GM13976 (cell line): ENCODE measurements at regions not wholly inside any gene's neighbourhood (a gene's known extent, or its start where the extent isn't known, plus 50 kb on each side); places are given as distances from the start of the nearest gene placed in this dataset.

Experiments
- DNase-seq: peaks from one replicate; pipeline ENCODE4 v3.0.0; 2012; ENCODE audit warnings: low spot score
- in situ Hi-C: fragments of 300-500 bp; cut with MboI; formaldehyde crosslinking; loops from one replicate; pipeline ENCODE4 v1.12.0; 2022; ENCODE audit warnings: low sequenced_read_pairs, mixed read lengths, inconsistent platforms; ENCODE audit not compliant: unreplicated experiment
- TF ChIP-seq, protein P1 (sequence below): IDR thresholded peaks from 2 replicates; pipeline ENCODE4 v1.5.1; 2012; ENCODE audit warnings: borderline replicate concordance, mild to moderate bottlenecking; ENCODE audit not compliant: insufficient read depth; ENCODE audit errors: extremely low read depth, missing control alignments, control extremely low read depth

GRCh38 chr13:88329066-88329465 lies 657.9 kb downstream of the SLITRK5 start:
- TF ChIP-seq, protein P1, sequence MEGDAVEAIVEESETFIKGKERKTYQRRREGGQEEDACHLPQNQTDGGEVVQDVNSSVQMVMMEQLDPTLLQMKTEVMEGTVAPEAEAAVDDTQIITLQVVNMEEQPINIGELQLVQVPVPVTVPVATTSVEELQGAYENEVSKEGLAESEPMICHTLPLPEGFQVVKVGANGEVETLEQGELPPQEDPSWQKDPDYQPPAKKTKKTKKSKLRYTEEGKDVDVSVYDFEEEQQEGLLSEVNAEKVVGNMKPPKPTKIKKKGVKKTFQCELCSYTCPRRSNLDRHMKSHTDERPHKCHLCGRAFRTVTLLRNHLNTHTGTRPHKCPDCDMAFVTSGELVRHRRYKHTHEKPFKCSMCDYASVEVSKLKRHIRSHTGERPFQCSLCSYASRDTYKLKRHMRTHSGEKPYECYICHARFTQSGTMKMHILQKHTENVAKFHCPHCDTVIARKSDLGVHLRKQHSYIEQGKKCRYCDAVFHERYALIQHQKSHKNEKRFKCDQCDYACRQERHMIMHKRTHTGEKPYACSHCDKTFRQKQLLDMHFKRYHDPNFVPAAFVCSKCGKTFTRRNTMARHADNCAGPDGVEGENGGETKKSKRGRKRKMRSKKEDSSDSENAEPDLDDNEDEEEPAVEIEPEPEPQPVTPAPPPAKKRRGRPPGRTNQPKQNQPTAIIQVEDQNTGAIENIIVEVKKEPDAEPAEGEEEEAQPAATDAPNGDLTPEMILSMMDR = no peak
- no peak for DNase-seq
- in situ Hi-C loops = no loop called here

GRCh38 chr13:88339271-88339741 lies 668.1 kb downstream of the SLITRK5 start:
- TF ChIP-seq, protein P1 = no peak
- in situ Hi-C loops = no loop called here
- no peak for DNase-seq

DNA sequence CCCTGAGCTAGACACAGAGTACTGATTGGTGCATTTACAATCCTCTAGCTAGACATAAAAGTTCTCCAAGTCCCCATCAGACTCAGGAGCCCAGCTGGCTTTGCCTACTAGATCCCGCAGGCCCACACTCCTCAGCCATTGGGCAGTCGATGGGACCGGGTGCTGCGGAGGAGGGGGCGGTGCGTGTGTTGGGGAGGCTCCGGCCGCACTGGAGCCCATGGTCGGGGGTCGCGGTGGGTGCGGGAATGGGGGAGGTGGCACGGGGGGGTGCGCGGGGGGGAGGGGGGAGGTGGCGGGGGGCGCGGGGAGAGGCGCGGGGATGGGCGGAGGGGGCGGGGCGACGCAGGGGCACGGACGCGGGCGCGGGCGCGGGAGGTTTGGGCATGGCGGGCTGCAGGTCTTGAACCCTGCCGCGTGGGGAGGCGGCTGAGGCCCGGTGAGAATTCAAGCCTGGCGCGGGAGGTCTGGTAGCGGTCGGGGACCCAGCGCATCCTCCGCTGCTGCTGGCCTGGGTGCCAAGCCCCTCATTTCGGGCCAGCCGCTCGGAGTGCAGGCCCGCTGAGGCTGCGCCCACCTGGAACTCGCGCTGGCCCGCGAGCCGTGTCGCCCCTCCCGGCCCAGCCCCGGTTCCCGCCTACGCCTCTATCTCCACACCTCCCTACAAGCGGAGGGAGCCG lies 674.1 kb downstream of the SLITRK5 start:
- TF ChIP-seq, protein P1 = no peak

DNA sequence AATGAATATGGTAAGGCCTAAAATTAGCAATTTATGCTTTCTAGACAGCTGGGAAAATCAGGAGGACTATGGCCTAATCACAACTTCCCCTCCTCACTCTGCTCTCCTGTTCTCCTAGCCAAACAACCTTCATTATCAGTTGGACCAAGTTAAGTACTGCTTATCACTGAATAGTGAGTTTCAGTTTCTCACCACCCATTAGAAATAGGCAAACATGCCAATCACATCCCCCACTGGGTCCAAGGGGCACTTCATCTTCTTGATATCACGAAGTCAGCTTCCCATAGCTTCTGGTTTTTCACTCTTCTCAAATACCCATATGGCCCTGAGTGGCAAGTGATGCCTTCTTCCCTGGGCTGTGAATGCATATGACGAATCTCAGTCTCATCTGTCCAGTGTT lies 689.6 kb downstream of the SLITRK5 start:
- TF ChIP-seq, protein P1 = no peak
- in situ Hi-C loops = no loop called here
- DNase-seq = no peak

More for the DNA sequence above, 674.1 kb downstream of the SLITRK5 start:
- DNase-seq = no peak
- in situ Hi-C loops = no loop called here

- TF ChIP-seq, protein P1 = no peak
- no peak for DNase-seq
- in situ Hi-C loops = no loop called here
Measured at GRCh38 chr13:88369866-88370265, 698.7 kb downstream of the SLITRK5 start.

DNA sequence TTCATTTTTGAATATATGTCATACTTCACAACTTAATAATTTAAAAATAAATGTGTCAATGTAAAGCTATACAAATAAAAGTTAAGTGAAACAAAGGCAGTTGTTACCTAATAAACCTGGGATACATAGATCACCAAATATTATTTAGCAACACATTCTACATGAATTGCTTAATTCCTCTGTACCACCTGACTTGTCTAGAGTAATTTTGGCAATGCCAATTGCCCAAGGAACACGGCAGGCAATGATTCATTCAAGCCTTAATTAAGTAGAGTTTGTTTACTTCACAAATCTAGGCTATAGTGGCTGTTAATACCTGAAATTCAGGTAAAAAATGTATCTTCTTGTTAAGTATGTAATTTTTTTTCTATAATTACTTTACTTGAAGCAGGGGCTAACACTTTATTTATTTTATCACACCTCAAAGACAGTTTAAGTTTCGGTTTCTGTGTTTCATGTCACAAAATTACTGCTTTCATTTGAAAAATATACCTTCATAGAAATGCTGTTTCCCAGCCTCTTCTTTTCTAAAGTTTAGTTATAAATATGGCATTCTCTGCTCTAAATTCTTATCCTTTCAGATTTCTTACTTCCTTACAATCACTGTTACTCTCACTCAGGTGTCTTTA lies 705.7 kb downstream of the SLITRK5 start:
- no peak for DNase-seq
- in situ Hi-C loops = no loop called here
- TF ChIP-seq, protein P1 = no peak
